IMR-90 (cell line): ENCODE measurements at regions not wholly inside any gene's neighbourhood (a gene's known extent, or its start where the extent isn't known, plus 50 kb on each side); places are given as distances from the start of the nearest gene placed in this dataset.

Experiments
- ATAC-seq: fragments of 200-7000 bp; cut with Tn5 transposase; 2 replicates; pipeline ENCODE4 v1.9.1; 2020; ENCODE audit warnings: low read depth, mild to moderate bottlenecking, moderate library complexity
- BruUV-seq: library from RNA; stranded (reverse); fragments of 400-500 nt; replicated peaks from 2 replicates; lab custom pipeline; 2021; lab: Mats Ljungman, UMichigan
- CTCF ChIA-PET: fragments of 300-600 bp; formaldehyde crosslinking; extraction: SDS; loops from one replicate; lab custom pipeline; 2021; ENCODE audit warnings: antibody characterized with exemption; lab: Yijun Ruan, JAX
- POLR2A ChIA-PET: fragments of 300-600 bp; sonication (Branson Sonifier 250); formaldehyde crosslinking; loops from one replicate; lab custom pipeline; 2022; ENCODE audit warnings: antibody characterized with exemption; ENCODE audit not compliant: unreplicated experiment; lab: Charles Lee
- DNase-seq: peaks from one replicate; pipeline ENCODE4 v3.0.0; 2013
- H2AFZ ChIP-seq: replicated peaks from 2 replicates; pipeline ENCODE3; 2013; ENCODE audit warnings: low read length, mild to moderate bottlenecking; ENCODE audit not compliant: poor library complexity
- H2AK5ac ChIP-seq: 2 replicates; pipeline ENCODE4 v1.6.1; 2013; ENCODE audit warnings: low read depth, low read length, inconsistent platforms
- H2AK9ac ChIP-seq: replicated peaks from 2 replicates; pipeline ENCODE3; 2013; ENCODE audit warnings: mild to moderate bottlenecking, low read depth, low read length, moderate library complexity; ENCODE audit not compliant: poor library complexity
- H2BK120ac ChIP-seq: 2 replicates; pipeline ENCODE4 v1.6.1; 2013; ENCODE audit warnings: low read depth, low read length, inconsistent platforms
- H2BK15ac ChIP-seq: 3 replicates; pipeline ENCODE4 v1.6.1; 2013; ENCODE audit warnings: low read depth, low read length, inconsistent platforms
- H2BK20ac ChIP-seq: 2 replicates; pipeline ENCODE4 v1.6.1; 2013; ENCODE audit warnings: low read depth, mild to moderate bottlenecking, inconsistent platforms, low read length, moderate library complexity
- H2BK5ac ChIP-seq: 2 replicates; pipeline ENCODE4 v1.6.1; 2013; ENCODE audit warnings: mild to moderate bottlenecking, low read depth, low read length, inconsistent platforms; ENCODE audit not compliant: poor library complexity, severe bottlenecking
- H3K14ac ChIP-seq: replicated peaks from 2 replicates; pipeline ENCODE4 v1.6.1; 2013; ENCODE audit warnings: low read depth, low read length, inconsistent platforms
- H3K18ac ChIP-seq: 2 replicates; pipeline ENCODE4 v1.6.1; 2013; ENCODE audit warnings: low read depth, low read length, control low read depth
- H3K23ac ChIP-seq: 2 replicates; pipeline ENCODE4 v1.6.1; 2013; ENCODE audit warnings: low read depth, low read length, inconsistent platforms
- H3K27ac ChIP-seq: 2 replicates; pipeline ENCODE4 v1.5.1; 2013; ENCODE audit warnings: mild to moderate bottlenecking, control low read depth, low read length; ENCODE audit not compliant: insufficient read depth
- H3K27me3 ChIP-seq: 2 replicates; pipeline ENCODE4 v1.6.1; 2013; ENCODE audit warnings: low read length; ENCODE audit not compliant: control insufficient read depth, insufficient read depth
- H3K36me3 ChIP-seq: 2 replicates; pipeline ENCODE4 v1.6.1; 2013; ENCODE audit warnings: low read length, mixed read lengths; ENCODE audit not compliant: control insufficient read depth, insufficient read depth
- H3K4ac ChIP-seq: 2 replicates; pipeline ENCODE4 v1.6.1; 2013; ENCODE audit warnings: low read depth, low read length, inconsistent platforms
- H3K4me1 ChIP-seq: 2 replicates; pipeline ENCODE4 v1.6.1; 2013; ENCODE audit warnings: low read length, mixed read lengths; ENCODE audit not compliant: control insufficient read depth, insufficient read depth
- H3K4me2 ChIP-seq: 2 replicates; pipeline ENCODE4 v1.6.1; 2013; ENCODE audit warnings: low read depth, mild to moderate bottlenecking, control low read depth, low read length, moderate library complexity
- H3K4me3 ChIP-seq: 2 replicates; pipeline ENCODE4 v1.5.1; 2013; ENCODE audit warnings: low read depth, mild to moderate bottlenecking, control low read depth, low read length, moderate library complexity; ENCODE audit not compliant: insufficient read depth
- H3K56ac ChIP-seq: 2 replicates; pipeline ENCODE4 v1.6.1; 2013; ENCODE audit warnings: low read length, inconsistent platforms; ENCODE audit not compliant: insufficient read depth; ENCODE audit errors: extremely low read depth
- H3K79me1 ChIP-seq, 2 experiments: 2 replicates each; pipeline ENCODE4 v1.6.1; 2013; ENCODE audit warnings: low read length in 2 of 2, inconsistent platforms in 1 of 2, low read depth in 1 of 2
- H3K9ac ChIP-seq: 2 replicates; pipeline ENCODE4 v1.6.1; 2013; ENCODE audit warnings: low read depth, low read length, control low read depth
- H3K9me1 ChIP-seq: 2 replicates; pipeline ENCODE4 v1.6.1; 2013; ENCODE audit warnings: low read length, inconsistent platforms; ENCODE audit not compliant: insufficient read depth
- H3K9me3 ChIP-seq: 2 replicates; pipeline ENCODE4 v1.6.1; 2013; ENCODE audit warnings: low read length; ENCODE audit not compliant: control insufficient read depth, insufficient read depth
- H4K20me1 ChIP-seq: 2 replicates; pipeline ENCODE4 v1.6.1; 2013; ENCODE audit warnings: low read length, inconsistent platforms; ENCODE audit not compliant: insufficient read depth
- H4K5ac ChIP-seq: 2 replicates; pipeline ENCODE4 v1.6.1; 2013; ENCODE audit warnings: mild to moderate bottlenecking, low read depth, low read length, control low read depth
- H4K8ac ChIP-seq, 2 experiments: 2 replicates each; pipeline ENCODE4 v1.6.1; 2013; ENCODE audit warnings: low read depth in 2 of 2, low read length in 2 of 2, control low read depth in 1 of 2, inconsistent platforms in 1 of 2
- H4K91ac ChIP-seq: 2 replicates; pipeline ENCODE4 v1.6.1; 2013; ENCODE audit warnings: low read depth, low read length, inconsistent platforms; ENCODE audit not compliant: insufficient read depth
- USF2 ChIP-seq: fragments of 150-350 bp; IDR thresholded peaks from 2 replicates; pipeline ENCODE4 v1.6.1; 2017; ENCODE audit warnings: mild to moderate bottlenecking, antibody characterized with exemption, low read length, low read depth
- WGBS, 2 experiments: methylation state at CpG; one replicate each; pipeline versions ENCODE4 v1.1.5 to v1.1.7; 2013; ENCODE audit warnings: missing lambda C conversion rate in 2 of 2; ENCODE audit not compliant: insufficient read length in 1 of 2; ENCODE audit errors: extremely low coverage in 2 of 2; 5-methylcytosine and 5-hydroxymethylcytosine counted together
- dilution Hi-C: fragments of 300-500 bp; cut with HindIII; formaldehyde crosslinking; loops from one replicate; pipeline ENCODE4 v1.14.3; 2018; ENCODE audit warnings: low sequenced_read_pairs; ENCODE audit not compliant: unreplicated experiment
- in situ Hi-C: fragments of 300-500 bp; cut with MboI; formaldehyde crosslinking; loops from 3 replicates; pipeline ENCODE4 v1.14.3; 2019; ENCODE audit warnings: low sequenced_read_pairs, inconsistent platforms, mixed read lengths
- intact Hi-C: fragments of 100-400 bp; cut with micrococcal nuclease; formaldehyde crosslinking; loops from 2 replicates; pipeline ENCODE4 v1.10.0; 2022

DNA sequence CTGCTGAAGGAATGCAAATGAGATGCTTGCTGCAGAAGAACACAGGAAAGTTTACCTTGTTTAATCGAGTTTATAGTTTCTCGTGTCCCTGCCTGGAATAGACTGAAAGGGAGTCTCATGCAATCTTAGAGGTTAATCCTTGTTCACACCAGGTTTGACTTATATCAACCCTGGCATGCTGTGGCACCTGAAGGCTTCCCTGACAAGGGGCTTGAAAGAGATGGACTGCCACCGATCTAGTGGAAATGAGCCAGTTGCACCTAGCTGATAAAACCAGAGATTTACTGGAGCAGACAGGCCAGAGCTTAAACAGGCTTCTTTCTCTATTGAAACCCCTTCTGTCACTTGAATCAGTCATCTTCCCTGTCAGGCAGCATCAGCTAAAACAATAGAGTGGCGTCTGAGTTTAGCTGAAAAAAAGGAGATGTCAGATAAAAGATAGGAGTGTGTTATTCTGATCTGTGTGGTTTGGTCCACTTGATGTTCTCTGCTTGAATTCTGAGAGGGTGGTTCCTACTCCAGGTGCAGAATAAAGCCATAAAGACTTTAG lies 349.7 kb downstream of the RWDD3 start:
- Histone ChIP-seq H2BK5ac (no peak overlapping the region), H4K91ac (no peak overlapping the region), H2BK120ac (no peak overlapping the region), H3K4ac (no peak overlapping the region), H2AK5ac (no peak overlapping the region), H3K56ac (no peak overlapping the region), H3K4me1 (no peaks in the 10 kb centered on the region), H3K27me3 (no peaks in the 10 kb centered on the region), H3K36me3 (no peaks in the 10 kb centered on the region), H3K9ac (no peak overlapping the region), H4K5ac (no peak overlapping the region), H3K14ac (no peak overlapping the region), H3K79me1 (no peaks in the 10 kb centered on the region), H2AK9ac (no peak overlapping the region), H2BK20ac (no peak overlapping the region), H3K9me3 (no peaks in the 10 kb centered on the region), H3K9me1 (no peaks in the 10 kb centered on the region), H4K8ac (no peak overlapping the region), H3K23ac (no peak overlapping the region), H2BK15ac (no peak overlapping the region), H3K4me2 (no peak overlapping the region), H3K27ac (no peak overlapping the region), H3K4me3 (no peak overlapping the region), H4K20me1 (no peaks in the 10 kb centered on the region), H3K18ac (no peak overlapping the region), H2AFZ (no peak overlapping the region)
- WGBS, 2 experiments, result no CpG with 5 or more reads among the region's 4 CpGs
- dilution Hi-C loops (no loop called here), intact Hi-C loops (no loop called here), in situ Hi-C loops (no loop called here)
- no peak for DNase-seq
- no peak for TF ChIP-seq USF2
- CTCF ChIA-PET, result no interaction called here
- ATAC-seq, result no peak
- POLR2A ChIA-PET, result no interaction called here
- no TSS peak for BruUV-seq
